ENCODE measurements at regions not wholly inside any gene's neighbourhood (a gene's known extent, or its start where the extent isn't known, plus 50 kb on each side); places are given as distances from the start of the nearest gene placed in this dataset.

DNA sequence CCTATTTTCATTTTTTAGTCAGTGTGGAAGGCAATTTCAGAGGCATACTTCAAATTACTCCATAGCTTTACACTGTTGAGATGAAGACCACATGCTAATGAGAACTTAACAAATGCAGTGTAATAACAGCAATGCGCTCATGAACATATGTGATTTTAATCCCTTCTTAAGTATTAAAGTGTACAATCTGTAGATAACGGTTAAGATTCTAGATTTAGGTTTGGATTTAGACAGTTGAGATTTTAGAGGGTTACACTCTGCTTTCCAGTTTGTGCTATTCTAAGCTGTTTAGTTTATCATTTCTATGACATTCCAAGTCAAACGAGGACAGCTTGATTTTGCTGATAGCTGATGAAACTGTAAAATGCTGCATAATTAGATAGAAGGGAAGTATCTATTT is 257.8 kb upstream of the CHRM3 start (continued):
- TF ChIP-seq SATB2 (CRISPR knock-in tag; IDR thresholded peaks at IDR 0.05), result no peak
- TF ChIP-seq, protein P1, sequence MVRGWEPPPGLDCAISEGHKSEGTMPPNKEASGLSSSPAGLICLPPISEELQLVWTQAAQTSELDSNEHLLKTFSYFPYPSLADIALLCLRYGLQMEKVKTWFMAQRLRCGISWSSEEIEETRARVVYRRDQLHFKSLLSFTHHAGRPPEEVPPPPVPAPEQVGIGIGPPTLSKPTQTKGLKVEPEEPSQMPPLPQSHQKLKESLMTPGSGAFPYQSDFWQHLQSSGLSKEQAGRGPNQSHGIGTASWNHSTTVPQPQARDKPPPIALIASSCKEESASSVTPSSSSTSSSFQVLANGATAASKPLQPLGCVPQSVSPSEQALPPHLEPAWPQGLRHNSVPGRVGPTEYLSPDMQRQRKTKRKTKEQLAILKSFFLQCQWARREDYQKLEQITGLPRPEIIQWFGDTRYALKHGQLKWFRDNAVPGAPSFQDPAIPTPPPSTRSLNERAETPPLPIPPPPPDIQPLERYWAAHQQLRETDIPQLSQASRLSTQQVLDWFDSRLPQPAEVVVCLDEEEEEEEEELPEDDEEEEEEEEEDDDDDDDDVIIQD (CRISPR knock-in tag; IDR thresholded peaks at IDR 0.05; ENCODE audit: low read depth), result no peak

DNA sequence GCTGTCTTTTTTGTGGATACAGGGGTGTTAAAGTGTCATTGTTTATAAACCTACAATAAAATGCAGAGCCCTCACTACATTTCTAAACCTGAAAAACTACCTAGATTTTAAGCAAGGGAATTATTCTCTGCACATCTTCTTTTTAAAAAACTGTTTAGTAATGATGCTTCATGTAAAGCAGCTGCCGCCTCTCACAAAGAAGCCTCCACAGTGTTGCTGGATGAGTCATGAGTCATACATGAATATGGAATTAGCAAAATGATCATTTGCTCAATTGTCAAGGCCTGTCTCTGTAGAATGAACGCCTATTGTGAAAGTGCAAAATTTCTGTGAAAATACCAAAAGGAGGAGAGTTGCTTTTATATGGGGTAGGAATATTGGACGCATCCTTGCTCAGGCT is 259.5 kb upstream of the CHRM3 start:
- no peaks in the 10 kb centered on the region for H4K20me1 ChIP-seq (ENCODE audit: insufficient read depth, low read length)
- no peaks in the 10 kb centered on the region for H3K79me2 ChIP-seq (ENCODE audit: insufficient read depth, low read length)
- peaks cover 95% of the 10 kb centered on the region for H3K9me3 ChIP-seq (ENCODE audit: low read length)
- no TSS peak for BruUV-seq (replicated peaks)
- no peak for ATAC-seq
- ChIA-PET CTCF (ENCODE audit: low intra/inter-chr PET ratio, low total read pairs) (no interaction called here), POLR2A (no interaction called here)
- TF ChIP-seq, protein P2, sequence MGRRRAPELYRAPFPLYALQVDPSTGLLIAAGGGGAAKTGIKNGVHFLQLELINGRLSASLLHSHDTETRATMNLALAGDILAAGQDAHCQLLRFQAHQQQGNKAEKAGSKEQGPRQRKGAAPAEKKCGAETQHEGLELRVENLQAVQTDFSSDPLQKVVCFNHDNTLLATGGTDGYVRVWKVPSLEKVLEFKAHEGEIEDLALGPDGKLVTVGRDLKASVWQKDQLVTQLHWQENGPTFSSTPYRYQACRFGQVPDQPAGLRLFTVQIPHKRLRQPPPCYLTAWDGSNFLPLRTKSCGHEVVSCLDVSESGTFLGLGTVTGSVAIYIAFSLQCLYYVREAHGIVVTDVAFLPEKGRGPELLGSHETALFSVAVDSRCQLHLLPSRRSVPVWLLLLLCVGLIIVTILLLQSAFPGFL (CRISPR knock-in tag; IDR thresholded peaks at IDR 0.05), result no peak
- no peak for TF ChIP-seq ZNF33A (CRISPR knock-in tag; IDR thresholded peaks at IDR 0.05; ENCODE audit: borderline replicate concordance)
- TF ChIP-seq SNAI1 (CRISPR knock-in tag; IDR thresholded peaks at IDR 0.05; ENCODE audit: borderline replicate concordance), result no peak
- TF ChIP-seq, protein P3, sequence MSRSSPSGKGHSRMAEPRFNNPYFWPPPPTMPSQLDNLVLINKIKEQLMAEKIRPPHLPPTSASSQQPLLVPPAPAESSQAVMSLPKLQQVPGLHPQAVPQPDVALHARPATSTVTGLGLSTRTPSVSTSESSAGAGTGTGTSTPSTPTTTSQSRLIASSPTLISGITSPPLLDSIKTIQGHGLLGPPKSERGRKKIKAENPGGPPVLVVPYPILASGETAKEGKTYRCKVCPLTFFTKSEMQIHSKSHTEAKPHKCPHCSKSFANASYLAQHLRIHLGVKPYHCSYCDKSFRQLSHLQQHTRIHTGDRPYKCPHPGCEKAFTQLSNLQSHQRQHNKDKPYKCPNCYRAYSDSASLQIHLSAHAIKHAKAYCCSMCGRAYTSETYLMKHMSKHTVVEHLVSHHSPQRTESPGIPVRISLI (CRISPR knock-in tag; IDR thresholded peaks at IDR 0.05; ENCODE audit: borderline replicate concordance), result no peak
- no peak for TF ChIP-seq TEAD2 (CRISPR knock-in tag; IDR thresholded peaks at IDR 0.05)
- TF ChIP-seq HNRNPLL (IDR thresholded peaks at IDR 0.05; ENCODE audit: low read depth, low read length, poor library complexity, severe bottlenecking), result no peak
- TF ChIP-seq, protein P4, sequence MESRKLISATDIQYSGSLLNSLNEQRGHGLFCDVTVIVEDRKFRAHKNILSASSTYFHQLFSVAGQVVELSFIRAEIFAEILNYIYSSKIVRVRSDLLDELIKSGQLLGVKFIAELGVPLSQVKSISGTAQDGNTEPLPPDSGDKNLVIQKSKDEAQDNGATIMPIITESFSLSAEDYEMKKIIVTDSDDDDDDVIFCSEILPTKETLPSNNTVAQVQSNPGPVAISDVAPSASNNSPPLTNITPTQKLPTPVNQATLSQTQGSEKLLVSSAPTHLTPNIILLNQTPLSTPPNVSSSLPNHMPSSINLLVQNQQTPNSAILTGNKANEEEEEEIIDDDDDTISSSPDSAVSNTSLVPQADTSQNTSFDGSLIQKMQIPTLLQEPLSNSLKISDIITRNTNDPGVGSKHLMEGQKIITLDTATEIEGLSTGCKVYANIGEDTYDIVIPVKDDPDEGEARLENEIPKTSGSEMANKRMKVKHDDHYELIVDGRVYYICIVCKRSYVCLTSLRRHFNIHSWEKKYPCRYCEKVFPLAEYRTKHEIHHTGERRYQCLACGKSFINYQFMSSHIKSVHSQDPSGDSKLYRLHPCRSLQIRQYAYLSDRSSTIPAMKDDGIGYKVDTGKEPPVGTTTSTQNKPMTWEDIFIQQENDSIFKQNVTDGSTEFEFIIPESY (CRISPR knock-in tag; IDR thresholded peaks at IDR 0.05), result no peak
- no peak for TF ChIP-seq ZNF782 (CRISPR knock-in tag; IDR thresholded peaks at IDR 0.05; ENCODE audit: borderline replicate concordance)
- TF ChIP-seq CCAR2 (optimal IDR thresholded peaks at IDR 0.05; ENCODE audit: low read depth, low read length), result no peak
- no peak for TF ChIP-seq GZF1 (CRISPR knock-in tag; IDR thresholded peaks at IDR 0.05)
- no peak for TF ChIP-seq SP1 (IDR thresholded peaks at IDR 0.05)
- no peak for TF ChIP-seq SP1 (CRISPR knock-in tag; IDR thresholded peaks at IDR 0.05)
- TF ChIP-seq HOXD1 (CRISPR knock-in tag; IDR thresholded peaks at IDR 0.05), result no peak
- TF ChIP-seq, protein P5, sequence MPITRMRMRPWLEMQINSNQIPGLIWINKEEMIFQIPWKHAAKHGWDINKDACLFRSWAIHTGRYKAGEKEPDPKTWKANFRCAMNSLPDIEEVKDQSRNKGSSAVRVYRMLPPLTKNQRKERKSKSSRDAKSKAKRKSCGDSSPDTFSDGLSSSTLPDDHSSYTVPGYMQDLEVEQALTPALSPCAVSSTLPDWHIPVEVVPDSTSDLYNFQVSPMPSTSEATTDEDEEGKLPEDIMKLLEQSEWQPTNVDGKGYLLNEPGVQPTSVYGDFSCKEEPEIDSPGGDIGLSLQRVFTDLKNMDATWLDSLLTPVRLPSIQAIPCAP (CRISPR knock-in tag; IDR thresholded peaks at IDR 0.05; ENCODE audit: low read depth), result no peak
- no peak overlapping the region for H2AFZ ChIP-seq (ENCODE audit: low read length)
- FAIRE-seq, result no peak
- no peak overlapping the region for H3K9ac ChIP-seq (ENCODE audit: insufficient read depth, low read depth, low read length)
- H3K4me2 ChIP-seq (ENCODE audit: low read depth, low read length), result no peak overlapping the region
- no peak overlapping the region for H3K27ac ChIP-seq (ENCODE audit: extremely low read length, insufficient read depth, low read length)
- H3K27me3 ChIP-seq (ENCODE audit: control insufficient read depth in 1 of 2, insufficient read depth in 2 of 2, low read length in 2 of 2), result no peaks in the 10 kb centered on the region
- intact Hi-C loops (cut with micrococcal nuclease; ENCODE audit: unreplicated experiment) (no loop called here), in situ Hi-C loops (cut with HindIII; ENCODE audit: extremely low pct_ligation_motif_present, low pct_unique_long_range_greater_than_20kb) (no loop called here)
- DNase-seq (ENCODE audit: low spot score), result no peak
- H3K36me3 ChIP-seq (replicated peaks in 1 of 2; ENCODE audit: control insufficient read depth in 1 of 2, insufficient read depth in 2 of 2, low read length in 2 of 2), result no peaks in the 10 kb centered on the region
- H3K4me1 ChIP-seq (ENCODE audit: insufficient read depth, low read length), result no peaks in the 10 kb centered on the region
- 27% methylated on average over 3 of the region's 3 CpGs for WGBS (ENCODE audit: low lambda C conversion rate)
- H3K4me3 ChIP-seq (replicated peaks in 1 of 3; ENCODE audit: insufficient read depth in 1 of 3, low read depth in 2 of 3, low read length in 3 of 3), result no peak overlapping the region
